ENCODE measurements at regions not wholly inside any gene's neighbourhood (a gene's known extent, or its start where the extent isn't known, plus 50 kb on each side); places are given as distances from the start of the nearest gene placed in this dataset.

GRCh38 chr4:96497621-96498020 is 657.7 kb downstream of the PDHA2 start:
- ATAC-seq (no peak), DNase-seq (no peak)
- TF ChIP-seq CTCF (IDR thresholded peaks at IDR 0.05), result no peak
- Mint-ChIP-seq H3K27me3 (no peaks in the 10 kb centered on the region), H3K4me1 (ENCODE audit: low read depth) (no peaks in the 10 kb centered on the region), H3K36me3 (ENCODE audit: low read depth) (no peaks in the 10 kb centered on the region), H3K4me3 (no peak overlapping the region), H3K9me3 (peaks cover 6% of the 10 kb centered on the region), H3K27ac (no peak overlapping the region)
- ChIA-PET POLR2A (no interaction called here), CTCF (no interaction called here)
- intact Hi-C loops (cut with micrococcal nuclease), result no loop called here

GRCh38 chr4:96504386-96504785 is 664.5 kb downstream of the PDHA2 start:
- Mint-ChIP-seq H3K4me3 (no peak overlapping the region), H3K27me3 (no peaks in the 10 kb centered on the region), H3K36me3 (ENCODE audit: low read depth) (no peaks in the 10 kb centered on the region), H3K4me1 (ENCODE audit: low read depth) (no peaks in the 10 kb centered on the region), H3K9me3 (no peaks in the 10 kb centered on the region), H3K27ac (no peak overlapping the region)
- ChIA-PET CTCF (no interaction called here), POLR2A (no interaction called here)
- ATAC-seq, result no peak
- intact Hi-C loops (cut with micrococcal nuclease), result no loop called here
- TF ChIP-seq CTCF (IDR thresholded peaks at IDR 0.05), result no peak
- no peak for DNase-seq

GRCh38 chr4:96509039-96509741 is 669.3 kb downstream of the PDHA2 start:
- no peak overlapping the region for H3K4me3 Mint-ChIP-seq
- intact Hi-C loops (cut with micrococcal nuclease), result no loop called here
- H3K36me3 Mint-ChIP-seq (ENCODE audit: low read depth), result no peaks in the 10 kb centered on the region
- H3K27ac Mint-ChIP-seq, result no peak overlapping the region
- H3K9me3 Mint-ChIP-seq, result peaks cover 10% of the 10 kb centered on the region
- CTCF ChIA-PET, result no interaction called here
- DNase-seq (no peak), ATAC-seq (no peak)
- TF ChIP-seq CTCF (IDR thresholded peaks at IDR 0.05), result no peak
- no peaks in the 10 kb centered on the region for H3K4me1 Mint-ChIP-seq (ENCODE audit: low read depth)
- POLR2A ChIA-PET, result no interaction called here
- H3K27me3 Mint-ChIP-seq, result no peaks in the 10 kb centered on the region

GRCh38 chr4:96519291-96519690 is 679.4 kb downstream of the PDHA2 start:
- Mint-ChIP-seq H3K9me3 (peaks cover 5% of the 10 kb centered on the region), H3K27me3 (no peaks in the 10 kb centered on the region), H3K4me3 (no peak overlapping the region), H3K36me3 (ENCODE audit: low read depth) (no peaks in the 10 kb centered on the region), H3K4me1 (ENCODE audit: low read depth) (no peaks in the 10 kb centered on the region), H3K27ac (no peak overlapping the region)
- DNase-seq, result no peak
- intact Hi-C loops (cut with micrococcal nuclease), result no loop called here
- ATAC-seq, result no peak
- ChIA-PET POLR2A (no interaction called here), CTCF (no interaction called here)
- no peak for TF ChIP-seq CTCF (IDR thresholded peaks at IDR 0.05)

- ChIA-PET POLR2A (interaction anchor here (0.6 kb wide), 1 partner anchor 1603 kb away, joined by 3 read pairs; no protein-coding TSS in a partner anchor), CTCF (no interaction called here)
- no peaks in the 10 kb centered on the region for H3K27me3 Mint-ChIP-seq
- H3K9me3 Mint-ChIP-seq, result peaks cover 5% of the 10 kb centered on the region
- DNase-seq, result no peak
- no peak for ATAC-seq
- no peak for TF ChIP-seq CTCF (IDR thresholded peaks at IDR 0.05)
- no peaks in the 10 kb centered on the region for H3K36me3 Mint-ChIP-seq (ENCODE audit: low read depth)
- no peaks in the 10 kb centered on the region for H3K4me1 Mint-ChIP-seq (ENCODE audit: low read depth)
- intact Hi-C loops (cut with micrococcal nuclease), result no loop called here
- no peak overlapping the region for H3K4me3 Mint-ChIP-seq
- no peak overlapping the region for H3K27ac Mint-ChIP-seq
Measured at GRCh38 chr4:96521046-96521536, 681.2 kb downstream of the PDHA2 start.
